OCI-LY7 (cell line): ENCODE measurements at regions not wholly inside any gene's neighbourhood (a gene's known extent, or its start where the extent isn't known, plus 50 kb on each side); places are given as distances from the start of the nearest gene placed in this dataset.

Experiments used
- CTCF ChIP-seq: fragments of 200-600 bp; sonication (generic); conservative IDR thresholded peaks from 2 replicates; pipeline ENCODE4 v1.5.1; 2014; ENCODE audit warnings: mild to moderate bottlenecking, antibody characterized with exemption, low read length, moderate library complexity, mixed read lengths
- EZH2phosphoT487 ChIP-seq: fragments of 200-600 bp; sonication (generic); IDR thresholded peaks from 2 replicates; pipeline ENCODE4 v1.6.1; 2018; ENCODE audit warnings: low read depth, borderline replicate concordance, mild to moderate bottlenecking, mixed run types, antibody characterized with exemption, low read length, moderate library complexity, mixed read lengths

- no peak for TF ChIP-seq CTCF
- TF ChIP-seq EZH2phosphoT487 = no peak
These were observed 54.0 kb upstream of the KANK4 start for GRCh38 chr1:62373221-62373620.
